HepG2 (cell line): ENCODE measurements at regions not wholly inside any gene's neighbourhood (a gene's known extent, or its start where the extent isn't known, plus 50 kb on each side); places are given as distances from the start of the nearest gene placed in this dataset.

Source experiments
- ATAC-seq: fragments of 200-7000 bp; cut with Tn5 transposase; 3 replicates; pipeline ENCODE4 v1.9.1; 2020; ENCODE audit warnings: mild to moderate bottlenecking, moderate library complexity
- BruUV-seq: library from RNA; stranded (reverse); fragments of 400-500 nt; replicated peaks from 2 replicates; lab custom pipeline; 2021; lab: Mats Ljungman, UMichigan
- CTCF ChIA-PET: fragments of 300-600 bp; formaldehyde crosslinking; extraction: SDS; loops from one replicate; lab custom pipeline; 2021; ENCODE audit warnings: low total read pairs, inconsistent platforms, low intra/inter-chr PET ratio; lab: Yijun Ruan, JAX
- POLR2A ChIA-PET: fragments of 350-600 bp; sonication (Branson Sonifier 250); formaldehyde crosslinking; loops from one replicate; lab custom pipeline; 2020; ENCODE audit warnings: antibody characterized with exemption, inconsistent platforms; lab: Yijun Ruan, JAX
- DNase-seq: peaks from one replicate; pipeline ENCODE4 v3.0.0-alpha.2; 2015; ENCODE audit warnings: low spot score
- FAIRE-seq: peaks from 3 replicates; lab custom pipeline; 2011; peaks lifted over from hg19 to GRCh38; lab: Jason Lieb, UNC
- H2AFZ ChIP-seq: one replicate; pipeline ENCODE4 v1.6.1; 2011; ENCODE audit warnings: low read length, inconsistent platforms
- H3K27ac ChIP-seq: fragments of 300-600 bp; 3 replicates; pipeline ENCODE4 v1.8.0; 2011; ENCODE audit warnings: mixed run types, mild to moderate bottlenecking, mixed read lengths, low read length, inconsistent platforms; ENCODE audit not compliant: insufficient read depth; ENCODE audit errors: extremely low read length
- H3K27me3 ChIP-seq, 2 experiments: fragments of 200-600 bp in 1 of 2; 2 replicates in 1 of 2; 3 replicates in 1 of 2; pipeline versions ENCODE4 v1.6.0 to v1.8.0; 2011; ENCODE audit warnings: low read length in 2 of 2, mild to moderate bottlenecking in 2 of 2, moderate library complexity in 2 of 2, inconsistent platforms in 1 of 2; ENCODE audit not compliant: insufficient read depth in 2 of 2, control insufficient read depth in 1 of 2
- H3K36me3 ChIP-seq, 2 experiments: fragments of 200-600 bp in 1 of 2; replicated peaks in 1 of 2; 2 replicates in 1 of 2; 3 replicates in 1 of 2; pipeline versions ENCODE4 v1.5.1 to v1.8.0; 2011; ENCODE audit warnings: low read length in 2 of 2, inconsistent platforms in 1 of 2; ENCODE audit not compliant: insufficient read depth in 2 of 2, control insufficient read depth in 1 of 2
- H3K4me1 ChIP-seq: 2 replicates; pipeline ENCODE4 v1.5.1; 2012; ENCODE audit warnings: low read length, inconsistent platforms; ENCODE audit not compliant: insufficient read depth
- H3K4me2 ChIP-seq: 2 replicates; pipeline ENCODE4 v1.6.0; 2011; ENCODE audit warnings: low read depth, low read length, inconsistent platforms
- H3K4me3 ChIP-seq, 3 experiments: fragments of 200-600 bp in 1 of 3; sonication (generic), shearing (Covaris generic) in 1 of 3; replicated peaks in 1 of 3; 2 replicates each; pipeline ENCODE4 v1.5.1; 2011 to 2016; ENCODE audit warnings: low read length in 3 of 3, inconsistent platforms in 2 of 3, low read depth in 2 of 3, mild to moderate bottlenecking in 2 of 3, control low read depth in 1 of 3, mixed read lengths in 1 of 3; ENCODE audit not compliant: insufficient read depth in 1 of 3
- H3K79me2 ChIP-seq: one replicate; pipeline ENCODE4 v1.6.1; 2011; ENCODE audit warnings: low read length, inconsistent platforms; ENCODE audit not compliant: insufficient read depth
- H3K9ac ChIP-seq: 2 replicates; pipeline ENCODE4 v1.6.0; 2011; ENCODE audit warnings: mild to moderate bottlenecking, low read depth, low read length, inconsistent platforms; ENCODE audit not compliant: insufficient read depth
- H3K9me3 ChIP-seq: 2 replicates; pipeline ENCODE4 v1.5.1; 2012; ENCODE audit warnings: mild to moderate bottlenecking, low read length
- H4K20me1 ChIP-seq: 2 replicates; pipeline ENCODE4 v1.6.0; 2011; ENCODE audit warnings: inconsistent platforms, mild to moderate bottlenecking, low read length, moderate library complexity; ENCODE audit not compliant: insufficient read depth
- ARID2 ChIP-seq: sonication (generic); formaldehyde crosslinking; IDR thresholded peaks from 2 replicates; pipeline ENCODE4 v1.8.1; 2022; ENCODE audit warnings: mild to moderate bottlenecking, missing genetic modification reagents, borderline replicate concordance
- GMEB2 ChIP-seq: IDR thresholded peaks from 2 replicates; pipeline ENCODE4 v1.6.1; 2016; ENCODE audit warnings: missing biosample characterization, missing genetic modification reagents, low read depth
- NAIF1 ChIP-seq: sonication (generic); formaldehyde crosslinking; IDR thresholded peaks from 2 replicates; pipeline ENCODE4 v1.5.0; 2020; ENCODE audit warnings: mild to moderate bottlenecking, missing genetic modification reagents, borderline replicate concordance
- REL ChIP-seq: sonication (generic); formaldehyde crosslinking; conservative IDR thresholded peaks from 2 replicates; pipeline ENCODE4 v1.8.0; 2022; ENCODE audit warnings: mild to moderate bottlenecking, missing genetic modification reagents, moderate library complexity
- SAP130 ChIP-seq: IDR thresholded peaks from 2 replicates; pipeline ENCODE4 v1.6.1; 2016; ENCODE audit warnings: low read depth
- SP4 ChIP-seq: sonication (generic); formaldehyde crosslinking; IDR thresholded peaks from 2 replicates; pipeline ENCODE4 v1.8.1; 2023; ENCODE audit warnings: mild to moderate bottlenecking, missing genetic modification reagents
- TBL1XR1 ChIP-seq: fragments of 150-350 bp; IDR thresholded peaks from 2 replicates; pipeline ENCODE4 v1.6.1; 2014; ENCODE audit warnings: borderline replicate concordance, low read length; ENCODE audit not compliant: partially characterized antibody
- ZNF557 ChIP-seq: sonication (generic); formaldehyde crosslinking; IDR thresholded peaks from 2 replicates; pipeline ENCODE4 v1.4.0; 2020; ENCODE audit warnings: missing genetic modification reagents
- ZNF776 ChIP-seq: sonication (generic); formaldehyde crosslinking; IDR thresholded peaks from 2 replicates; pipeline ENCODE4 v1.4.0; 2020; ENCODE audit warnings: mild to moderate bottlenecking, missing genetic modification reagents
- ZSCAN21 ChIP-seq: sonication (generic); formaldehyde crosslinking; IDR thresholded peaks from 2 replicates; pipeline ENCODE4 v1.8.0; 2022; ENCODE audit warnings: mild to moderate bottlenecking, missing genetic modification reagents, moderate library complexity, borderline replicate concordance
- WGBS: methylation state at CpG from one replicate; pipeline ENCODE4 v1.1.6; 2017; ENCODE audit warnings: low lambda C conversion rate; 5-methylcytosine and 5-hydroxymethylcytosine counted together
- in situ Hi-C: cut with HindIII; loops from 2 replicates; pipeline ENCODE4 v1.10.0; 2017; ENCODE audit warnings: low pct_unique_long_range_greater_than_20kb; ENCODE audit not compliant: extremely low pct_ligation_motif_present
- intact Hi-C: fragments of 100-400 bp; cut with micrococcal nuclease; formaldehyde crosslinking; loops from one replicate; pipeline ENCODE4 v1.10.0; 2022; ENCODE audit not compliant: unreplicated experiment
- TF ChIP-seq, protein P1 (sequence below): sonication (generic); formaldehyde crosslinking; IDR thresholded peaks from 2 replicates; pipeline ENCODE4 v1.4.0; 2020; ENCODE audit warnings: missing genetic modification reagents

DNA sequence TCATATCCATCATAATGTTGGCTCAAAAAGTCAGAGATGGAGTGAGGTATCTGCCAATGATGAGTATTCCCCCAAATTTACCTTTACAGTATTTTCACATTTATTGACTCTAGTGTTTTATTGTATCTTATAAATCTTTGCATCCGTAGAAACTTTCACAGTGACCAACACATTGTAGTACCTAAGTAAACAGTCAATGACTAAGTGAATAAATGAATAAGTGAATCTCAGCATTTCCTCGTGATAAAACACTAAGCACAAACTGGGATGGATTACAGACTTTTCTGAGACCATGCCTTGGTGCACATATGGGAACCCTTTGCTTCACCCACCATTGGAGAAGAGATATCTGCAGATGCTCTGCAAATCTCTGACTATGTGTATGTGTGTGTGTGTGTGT, 429.9 kb downstream of the NR4A2 start:
- H3K27ac ChIP-seq, result no peak overlapping the region
- BruUV-seq, result no TSS peak
- H2AFZ ChIP-seq, result no peak overlapping the region
- no peaks in the 10 kb centered on the region for H3K27me3 ChIP-seq
- no peak for ATAC-seq
- no peaks in the 10 kb centered on the region for H3K4me1 ChIP-seq
- in situ Hi-C loops (no loop called here), intact Hi-C loops (no loop called here)
- no peak overlapping the region for H3K4me3 ChIP-seq
- 11% methylated on average over 2 of the region's 2 CpGs for WGBS
- no peaks in the 10 kb centered on the region for H3K36me3 ChIP-seq
- H3K9ac ChIP-seq, result no peak overlapping the region
- no peaks in the 10 kb centered on the region for H3K9me3 ChIP-seq
- H3K79me2 ChIP-seq, result no peaks in the 10 kb centered on the region
- no peak overlapping the region for H3K4me2 ChIP-seq
- FAIRE-seq, result no peak
- H4K20me1 ChIP-seq, result no peaks in the 10 kb centered on the region
- DNase-seq, result no peak
- CTCF ChIA-PET, result no interaction called here
- TF ChIP-seq, protein P1, sequence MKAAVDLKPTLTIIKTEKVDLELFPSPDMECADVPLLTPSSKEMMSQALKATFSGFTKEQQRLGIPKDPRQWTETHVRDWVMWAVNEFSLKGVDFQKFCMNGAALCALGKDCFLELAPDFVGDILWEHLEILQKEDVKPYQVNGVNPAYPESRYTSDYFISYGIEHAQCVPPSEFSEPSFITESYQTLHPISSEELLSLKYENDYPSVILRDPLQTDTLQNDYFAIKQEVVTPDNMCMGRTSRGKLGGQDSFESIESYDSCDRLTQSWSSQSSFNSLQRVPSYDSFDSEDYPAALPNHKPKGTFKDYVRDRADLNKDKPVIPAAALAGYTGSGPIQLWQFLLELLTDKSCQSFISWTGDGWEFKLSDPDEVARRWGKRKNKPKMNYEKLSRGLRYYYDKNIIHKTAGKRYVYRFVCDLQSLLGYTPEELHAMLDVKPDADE (CRISPR knock-in tag), result no peak
- TF ChIP-seq ZNF557 (CRISPR knock-in tag) (no peak), GMEB2 (no peak), SP4 (CRISPR knock-in tag) (no peak), ZNF776 (no peak), NAIF1 (CRISPR knock-in tag) (no peak), ZSCAN21 (CRISPR knock-in tag) (no peak), TBL1XR1 (no peak), REL (CRISPR knock-in tag) (no peak), SAP130 (no peak), ARID2 (CRISPR knock-in tag) (no peak)
- TF ChIP-seq, all 625 proteins: peak for 0
- POLR2A ChIA-PET, result no interaction called here
